HL-60 (cell line): ENCODE measurements at regions not wholly inside any gene's neighbourhood (a gene's known extent, or its start where the extent isn't known, plus 50 kb on each side); places are given as distances from the start of the nearest gene placed in this dataset.

Experiments used
- DNase-seq, 2 experiments: peaks; one replicate each; pipeline ENCODE4 v3.0.0-alpha.2; 2010 to 2020; ENCODE audit warnings: low read depth in 1 of 2, low spot score in 1 of 2
- H3K27ac ChIP-seq: fragments of 250-450 bp; sonication (Bioruptor Pico); replicated peaks from 2 replicates; pipeline ENCODE4 v1.5.1; 2020; ENCODE audit warnings: mild to moderate bottlenecking, moderate library complexity
- H3K27me3 ChIP-seq: fragments of 250-450 bp; sonication (Bioruptor Pico); 2 replicates; pipeline ENCODE4 v1.5.1; 2021; ENCODE audit warnings: mild to moderate bottlenecking, moderate library complexity; ENCODE audit not compliant: insufficient read depth, poor library complexity, severe bottlenecking
- H3K4me3 ChIP-seq: replicated peaks from 2 replicates; pipeline ENCODE4 v1.5.1; 2011; ENCODE audit warnings: mild to moderate bottlenecking, control low read depth, low read length; ENCODE audit not compliant: insufficient read depth
- GABPA ChIP-seq: IDR thresholded peaks from 2 replicates; pipeline ENCODE4 v1.6.1; 2012; ENCODE audit warnings: low read depth
- POLR2AphosphoS5 ChIP-seq: IDR thresholded peaks from 2 replicates; pipeline ENCODE4 v1.6.1; 2012; ENCODE audit warnings: low read depth
- SPI1 ChIP-seq: IDR thresholded peaks from 2 replicates; pipeline ENCODE4 v1.6.1; 2012; ENCODE audit warnings: low read depth, mild to moderate bottlenecking, borderline replicate concordance
- TF ChIP-seq, protein P1 (sequence below): IDR thresholded peaks from one replicate; pipeline ENCODE4 v1.5.1; 2011; ENCODE audit warnings: low read length, control low read depth, inconsistent platforms; ENCODE audit not compliant: insufficient read depth
- TF ChIP-seq, protein P2 (sequence below): IDR thresholded peaks from 2 replicates; pipeline ENCODE4 v1.6.1; 2012; ENCODE audit warnings: low read depth; ENCODE audit not compliant: insufficient replicate concordance

DNA sequence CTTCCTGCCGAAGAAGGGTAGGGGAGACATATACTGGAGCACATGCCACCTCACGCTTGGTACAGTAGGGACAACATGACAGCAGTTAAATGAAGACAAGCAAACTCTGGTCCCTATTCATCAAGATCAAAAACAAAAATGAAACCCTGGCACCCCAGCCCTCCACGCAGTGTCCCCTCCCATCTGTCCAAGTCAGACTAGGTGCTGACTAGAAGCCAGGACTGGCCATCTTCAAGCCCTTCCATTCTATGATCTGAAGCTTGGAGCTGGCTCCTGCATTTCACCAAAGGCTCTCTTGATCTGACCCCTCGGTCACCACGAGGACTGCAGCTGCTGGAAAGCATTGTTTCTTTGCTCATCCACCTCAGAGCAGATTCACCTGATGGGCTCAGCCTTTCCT is 158.9 kb upstream of the GGTLC1 start:
- Histone ChIP-seq H3K27me3 (no peaks in the 10 kb centered on the region), H3K4me3 (no peak overlapping the region), H3K27ac (peak overlapping the region; percentile 83)
- no peak for DNase-seq
- TF ChIP-seq, protein P1, sequence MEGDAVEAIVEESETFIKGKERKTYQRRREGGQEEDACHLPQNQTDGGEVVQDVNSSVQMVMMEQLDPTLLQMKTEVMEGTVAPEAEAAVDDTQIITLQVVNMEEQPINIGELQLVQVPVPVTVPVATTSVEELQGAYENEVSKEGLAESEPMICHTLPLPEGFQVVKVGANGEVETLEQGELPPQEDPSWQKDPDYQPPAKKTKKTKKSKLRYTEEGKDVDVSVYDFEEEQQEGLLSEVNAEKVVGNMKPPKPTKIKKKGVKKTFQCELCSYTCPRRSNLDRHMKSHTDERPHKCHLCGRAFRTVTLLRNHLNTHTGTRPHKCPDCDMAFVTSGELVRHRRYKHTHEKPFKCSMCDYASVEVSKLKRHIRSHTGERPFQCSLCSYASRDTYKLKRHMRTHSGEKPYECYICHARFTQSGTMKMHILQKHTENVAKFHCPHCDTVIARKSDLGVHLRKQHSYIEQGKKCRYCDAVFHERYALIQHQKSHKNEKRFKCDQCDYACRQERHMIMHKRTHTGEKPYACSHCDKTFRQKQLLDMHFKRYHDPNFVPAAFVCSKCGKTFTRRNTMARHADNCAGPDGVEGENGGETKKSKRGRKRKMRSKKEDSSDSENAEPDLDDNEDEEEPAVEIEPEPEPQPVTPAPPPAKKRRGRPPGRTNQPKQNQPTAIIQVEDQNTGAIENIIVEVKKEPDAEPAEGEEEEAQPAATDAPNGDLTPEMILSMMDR = no peak
- TF ChIP-seq SPI1 (no peak), POLR2AphosphoS5 (no peak), GABPA (no peak)
- TF ChIP-seq, protein P2, sequence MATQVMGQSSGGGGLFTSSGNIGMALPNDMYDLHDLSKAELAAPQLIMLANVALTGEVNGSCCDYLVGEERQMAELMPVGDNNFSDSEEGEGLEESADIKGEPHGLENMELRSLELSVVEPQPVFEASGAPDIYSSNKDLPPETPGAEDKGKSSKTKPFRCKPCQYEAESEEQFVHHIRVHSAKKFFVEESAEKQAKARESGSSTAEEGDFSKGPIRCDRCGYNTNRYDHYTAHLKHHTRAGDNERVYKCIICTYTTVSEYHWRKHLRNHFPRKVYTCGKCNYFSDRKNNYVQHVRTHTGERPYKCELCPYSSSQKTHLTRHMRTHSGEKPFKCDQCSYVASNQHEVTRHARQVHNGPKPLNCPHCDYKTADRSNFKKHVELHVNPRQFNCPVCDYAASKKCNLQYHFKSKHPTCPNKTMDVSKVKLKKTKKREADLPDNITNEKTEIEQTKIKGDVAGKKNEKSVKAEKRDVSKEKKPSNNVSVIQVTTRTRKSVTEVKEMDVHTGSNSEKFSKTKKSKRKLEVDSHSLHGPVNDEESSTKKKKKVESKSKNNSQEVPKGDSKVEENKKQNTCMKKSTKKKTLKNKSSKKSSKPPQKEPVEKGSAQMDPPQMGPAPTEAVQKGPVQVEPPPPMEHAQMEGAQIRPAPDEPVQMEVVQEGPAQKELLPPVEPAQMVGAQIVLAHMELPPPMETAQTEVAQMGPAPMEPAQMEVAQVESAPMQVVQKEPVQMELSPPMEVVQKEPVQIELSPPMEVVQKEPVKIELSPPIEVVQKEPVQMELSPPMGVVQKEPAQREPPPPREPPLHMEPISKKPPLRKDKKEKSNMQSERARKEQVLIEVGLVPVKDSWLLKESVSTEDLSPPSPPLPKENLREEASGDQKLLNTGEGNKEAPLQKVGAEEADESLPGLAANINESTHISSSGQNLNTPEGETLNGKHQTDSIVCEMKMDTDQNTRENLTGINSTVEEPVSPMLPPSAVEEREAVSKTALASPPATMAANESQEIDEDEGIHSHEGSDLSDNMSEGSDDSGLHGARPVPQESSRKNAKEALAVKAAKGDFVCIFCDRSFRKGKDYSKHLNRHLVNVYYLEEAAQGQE = no peak

- TF ChIP-seq POLR2AphosphoS5 = no peak
- TF ChIP-seq, protein P2 = no peak
- TF ChIP-seq, protein P1 = no peak
- no peak for TF ChIP-seq GABPA
- TF ChIP-seq SPI1 = no peak
- Histone ChIP-seq H3K27ac (peak overlapping the region; percentile 83), H3K27me3 (no peaks in the 10 kb centered on the region), H3K4me3 (no peak overlapping the region)
- no peak for DNase-seq
Measured at GRCh38 chr20:24146231-24146634, 157.7 kb upstream of the GGTLC1 start.

DNA sequence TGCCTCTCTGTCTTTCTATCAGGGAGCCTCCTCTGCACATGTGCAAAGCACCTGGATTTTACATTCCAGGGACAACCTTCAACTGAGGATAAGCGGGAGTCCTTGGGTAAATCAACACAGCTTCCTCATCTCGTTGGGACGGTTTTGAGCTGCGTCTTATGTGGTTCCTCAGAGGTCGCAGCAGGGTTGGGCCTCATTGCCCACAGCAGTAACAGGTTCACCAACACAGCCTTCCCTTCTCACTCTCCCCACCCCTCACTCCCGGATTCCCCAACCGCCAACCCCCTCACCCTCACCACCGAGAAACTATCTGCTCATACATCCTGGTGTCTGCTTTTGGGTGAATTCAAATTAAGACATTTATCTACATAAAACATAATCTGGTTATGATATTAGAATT is 155.8 kb upstream of the GGTLC1 start:
- Histone ChIP-seq H3K27me3 (no peaks in the 10 kb centered on the region), H3K27ac (peak overlapping the region; percentile 77), H3K4me3 (no peak overlapping the region)
- peak; percentile 63 for TF ChIP-seq POLR2AphosphoS5
- no peak for TF ChIP-seq SPI1
- TF ChIP-seq, protein P1 = no peak
- TF ChIP-seq, protein P2 = no peak
- no peak for TF ChIP-seq GABPA
- DNase-seq = peak in 1 of 2 experiments; percentile 84
